OCI-LY7 (cell line): ENCODE measurements at regions not wholly inside any gene's neighbourhood (a gene's known extent, or its start where the extent isn't known, plus 50 kb on each side); places are given as distances from the start of the nearest gene placed in this dataset.

ENCODE experiments used
- CTCF ChIP-seq: fragments of 200-600 bp; sonication (generic); conservative IDR thresholded peaks from 2 replicates; pipeline ENCODE4 v1.5.1; 2014; ENCODE audit warnings: mild to moderate bottlenecking, antibody characterized with exemption, low read length, moderate library complexity, mixed read lengths
- EZH2phosphoT487 ChIP-seq: fragments of 200-600 bp; sonication (generic); IDR thresholded peaks from 2 replicates; pipeline ENCODE4 v1.6.1; 2018; ENCODE audit warnings: low read depth, borderline replicate concordance, mild to moderate bottlenecking, mixed run types, antibody characterized with exemption, low read length, moderate library complexity, mixed read lengths

DNA sequence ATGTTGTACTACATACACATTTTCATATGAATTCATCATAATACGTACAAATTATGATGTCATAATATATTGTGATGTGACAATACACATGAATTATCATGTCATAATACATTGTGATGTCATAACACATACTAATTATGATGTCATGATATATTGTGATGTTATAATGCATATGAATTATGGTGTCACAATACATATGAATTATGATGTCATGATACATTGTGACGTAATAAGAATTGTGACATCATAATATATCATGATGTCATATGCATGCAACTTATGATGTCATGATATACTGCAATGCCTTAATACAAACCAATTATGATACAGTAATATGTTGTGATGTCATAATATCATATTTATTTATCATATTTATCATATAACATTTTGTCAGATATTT is 2074.3 kb downstream of the TP53TG3F start:
- TF ChIP-seq CTCF: no peak
- TF ChIP-seq EZH2phosphoT487: no peak
